K562 (cell line): ENCODE measurements at regions not wholly inside any gene's neighbourhood (a gene's known extent, or its start where the extent isn't known, plus 50 kb on each side); places are given as distances from the start of the nearest gene placed in this dataset.

Experiments
- ATAC-seq: fragments of 200-7000 bp; cut with Tn5 transposase; 3 replicates; pipeline ENCODE4 v1.9.1; 2020; ENCODE audit warnings: moderate library complexity
- BruUV-seq: library from RNA; stranded (reverse); fragments of 400-500 nt; replicated peaks from 2 replicates; lab custom pipeline; 2021; lab: Mats Ljungman, UMichigan
- CTCF ChIA-PET: fragments of 300-600 bp; formaldehyde crosslinking; extraction: SDS; loops from one replicate; lab custom pipeline; 2021; ENCODE audit warnings: low intra/inter-chr PET ratio; lab: Yijun Ruan, JAX
- POLR2A ChIA-PET: fragments of 300-600, 350-650 bp; sonication (Branson Sonifier 250); formaldehyde crosslinking; extraction: SDS; loops from one replicate; lab custom pipeline; 2021; ENCODE audit warnings: antibody characterized with exemption, inconsistent platforms; lab: Yijun Ruan, JAX
- DNase-seq, 4 experiments: peaks; one replicate each; pipeline versions ENCODE4 v3.0.0 to v3.0.0-alpha.2; 2011 to 2018; ENCODE audit warnings: low spot score in 3 of 4, mixed read lengths in 3 of 4; ENCODE audit errors: extremely low read depth in 1 of 4
- FAIRE-seq: peaks from 2 replicates; lab custom pipeline; 2011; peaks lifted over from hg19 to GRCh38; lab: Jason Lieb, UNC
- H2AFZ ChIP-seq: 2 replicates; pipeline ENCODE4 v1.6.0; 2011; ENCODE audit warnings: low read depth, low read length, control low read depth, inconsistent platforms
- H3K27ac ChIP-seq: fragments of 200-600 bp; 3 replicates; pipeline ENCODE4 v1.8.0; 2011; ENCODE audit warnings: low read depth, mild to moderate bottlenecking, control low read depth, inconsistent platforms, low read length, moderate library complexity, mixed read lengths; ENCODE audit errors: extremely low read depth
- H3K27me3 ChIP-seq, 2 experiments: fragments of 300-600 bp in 1 of 2; 2 replicates in 1 of 2; 3 replicates in 1 of 2; pipeline versions ENCODE4 v1.6.0 to v1.8.0; 2011; ENCODE audit warnings: inconsistent platforms in 2 of 2, low read length in 2 of 2, mild to moderate bottlenecking in 1 of 2, mixed read lengths in 1 of 2, moderate library complexity in 1 of 2; ENCODE audit not compliant: control insufficient read depth in 2 of 2, insufficient read depth in 2 of 2
- H3K36me3 ChIP-seq: fragments of 300-600 bp; 3 replicates; pipeline ENCODE4 v1.8.0; 2011; ENCODE audit warnings: mild to moderate bottlenecking, low read length, inconsistent platforms; ENCODE audit not compliant: control insufficient read depth, insufficient read depth
- H3K4me1 ChIP-seq, 2 experiments: fragments of 200-600 bp in 1 of 2; replicated peaks in 1 of 2; 2 replicates in 1 of 2; 3 replicates in 1 of 2; pipeline versions ENCODE4 v1.5.1 to v1.8.0; 2011; ENCODE audit warnings: inconsistent platforms in 2 of 2, low read length in 2 of 2, mild to moderate bottlenecking in 1 of 2, mixed read lengths in 1 of 2, moderate library complexity in 1 of 2; ENCODE audit not compliant: control insufficient read depth in 2 of 2, insufficient read depth in 2 of 2
- H3K4me2 ChIP-seq: 2 replicates; pipeline ENCODE4 v1.6.1; 2011; ENCODE audit warnings: low read length, control low read depth, inconsistent platforms, mixed read lengths; ENCODE audit not compliant: insufficient read depth
- H3K4me3 ChIP-seq: fragments of 200-600 bp; sonication (generic), shearing (Covaris generic); 2 replicates; pipeline ENCODE4 v1.5.1; 2016; ENCODE audit warnings: control low read depth, inconsistent platforms
- H3K79me2 ChIP-seq: fragments of 200-600 bp; 3 replicates; pipeline ENCODE4 v1.8.0; 2011; ENCODE audit warnings: low read length, inconsistent platforms; ENCODE audit not compliant: control insufficient read depth, insufficient read depth
- H3K9ac ChIP-seq, 2 experiments: 2 replicates each; pipeline versions ENCODE4 v1.6.0 to v1.6.1; 2011; ENCODE audit warnings: low read depth in 2 of 2, low read length in 2 of 2, control low read depth in 1 of 2, inconsistent platforms in 1 of 2, mild to moderate bottlenecking in 1 of 2, mixed read lengths in 1 of 2; ENCODE audit not compliant: insufficient read depth in 1 of 2
- H3K9me1 ChIP-seq: one replicate; pipeline ENCODE4 v1.6.0; 2011; ENCODE audit warnings: inconsistent platforms, mild to moderate bottlenecking, low read length, moderate library complexity; ENCODE audit not compliant: control insufficient read depth, insufficient read depth
- H3K9me3 ChIP-seq: replicated peaks from 2 replicates; pipeline ENCODE4 v1.5.1; 2011; ENCODE audit warnings: low read depth, low read length, inconsistent platforms; ENCODE audit not compliant: control insufficient read depth, insufficient read depth
- H4K20me1 ChIP-seq: replicated peaks from 2 replicates; pipeline ENCODE4 v1.6.1; 2011; ENCODE audit warnings: low read length, inconsistent platforms, mixed read lengths; ENCODE audit not compliant: control insufficient read depth, insufficient read depth
- CBFB ChIP-seq: sonication (generic); formaldehyde crosslinking; IDR thresholded peaks from 2 replicates; pipeline ENCODE4 v1.4.0; 2020; ENCODE audit warnings: mild to moderate bottlenecking, missing genetic modification reagents
- E2F5 ChIP-seq: sonication (generic); formaldehyde crosslinking; IDR thresholded peaks from 2 replicates; pipeline ENCODE4 v1.8.0; 2022; ENCODE audit warnings: mild to moderate bottlenecking, missing genetic modification reagents
- LEF1 ChIP-seq: fragments of 450-650 bp; IDR thresholded peaks from 2 replicates; pipeline ENCODE4 v1.6.1; 2016; ENCODE audit warnings: mild to moderate bottlenecking
- NFYB ChIP-seq: IDR thresholded peaks from 2 replicates; pipeline ENCODE4 v1.6.1; 2011; ENCODE audit warnings: mild to moderate bottlenecking, moderate library complexity; ENCODE audit not compliant: insufficient read length; ENCODE audit errors: extremely low read depth
- TSHZ1 ChIP-seq: fragments of 250-450 bp; sonication (Bioruptor Pico); IDR thresholded peaks from 2 replicates; pipeline ENCODE4 v1.4.0; 2020; ENCODE audit warnings: mild to moderate bottlenecking, moderate library complexity
- ZFP1 ChIP-seq: fragments of 450-650 bp; formaldehyde crosslinking; IDR thresholded peaks from 2 replicates; pipeline ENCODE4 v1.4.0; 2020; ENCODE audit warnings: mild to moderate bottlenecking, mixed read lengths
- ZFPM2 ChIP-seq: fragments of 250-450 bp; sonication (Bioruptor Pico); IDR thresholded peaks from 2 replicates; pipeline ENCODE4 v1.5.1; 2022; ENCODE audit warnings: mild to moderate bottlenecking
- ZNF592 ChIP-seq: fragments of 450-650 bp; IDR thresholded peaks from 2 replicates; pipeline ENCODE4 v1.6.1; 2017; ENCODE audit warnings: antibody characterized with exemption, mild to moderate bottlenecking
- ZSCAN32 ChIP-seq: fragments of 450-650 bp; formaldehyde crosslinking; IDR thresholded peaks from 2 replicates; pipeline ENCODE4 v1.4.0; 2020; ENCODE audit warnings: mild to moderate bottlenecking, moderate library complexity
- WGBS: fragments of 100-300 bp; shearing (Covaris generic); methylation state at CpG from one replicate; pipeline ENCODE4 v1.1.6; 2016; ENCODE audit warnings: low coverage, mixed read lengths; ENCODE audit not compliant: insufficient coverage; ENCODE audit errors: missing lambda C conversion rate; 5-methylcytosine and 5-hydroxymethylcytosine counted together
- in situ Hi-C: fragments of 300-500 bp; cut with MboI; formaldehyde crosslinking; loops from 4 replicates; pipeline ENCODE4 v1.15.0; 2018; ENCODE audit warnings: inconsistent platforms, mixed read lengths
- intact Hi-C: fragments of 100-400 bp; cut with micrococcal nuclease; formaldehyde crosslinking; loops from 2 replicates; pipeline ENCODE4 v1.14.2; 2022
- TF ChIP-seq, protein P1 (sequence below): fragments of 450-650 bp; formaldehyde crosslinking; IDR thresholded peaks from 2 replicates; pipeline ENCODE4 v1.4.0; 2022; ENCODE audit warnings: mild to moderate bottlenecking, moderate library complexity
- TF ChIP-seq, protein P2 (sequence below): fragments of 250-450 bp; sonication (Bioruptor Pico); IDR thresholded peaks from 2 replicates; pipeline ENCODE4 v1.9.0; 2021; ENCODE audit warnings: mild to moderate bottlenecking

GRCh38 chr17:54282886-54283285 is 460.2 kb downstream of the KIF2B start (continued):
- no peak for TF ChIP-seq ZNF592
- no peak for TF ChIP-seq LEF1
- TF ChIP-seq CBFB (CRISPR knock-in tag) = no peak
- no peak for TF ChIP-seq NFYB

DNA sequence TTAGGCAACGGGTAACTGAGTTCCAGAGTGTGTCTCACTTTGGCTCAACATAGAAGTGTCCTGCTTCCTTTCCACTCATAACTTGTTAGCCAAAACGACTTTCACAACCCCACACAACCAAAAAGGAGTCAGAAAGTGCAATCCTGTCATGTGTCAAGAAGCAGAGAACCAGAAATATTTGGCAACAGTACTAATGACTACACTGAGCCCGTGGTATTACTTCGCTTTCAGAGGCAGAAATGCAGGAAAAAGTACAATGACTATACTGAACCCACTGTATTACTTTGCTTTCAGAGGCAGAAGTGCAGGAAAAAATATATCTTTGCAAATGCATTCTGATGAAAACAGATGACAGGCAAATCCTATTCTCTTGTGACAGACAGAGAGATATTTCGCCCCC is 484.6 kb downstream of the KIF2B start:
- WGBS = 0% methylated on average over 5 of the region's 5 CpGs
- POLR2A ChIA-PET = no interaction called here
- no peak overlapping the region for H3K4me2 ChIP-seq
- BruUV-seq = no TSS peak
- no peaks in the 10 kb centered on the region for H3K27me3 ChIP-seq
- no peak overlapping the region for H3K4me3 ChIP-seq
- H3K9ac ChIP-seq = no peak overlapping the region
- no peaks in the 10 kb centered on the region for H3K4me1 ChIP-seq
- no peak overlapping the region for H3K27ac ChIP-seq
- no peaks in the 10 kb centered on the region for H3K9me1 ChIP-seq
- H3K9me3 ChIP-seq = peaks cover 2% of the 10 kb centered on the region; the same call in 1 of the 2 replicates
- FAIRE-seq (no peak), ATAC-seq (no peak), DNase-seq (no peak)
- no peak overlapping the region for H2AFZ ChIP-seq
- CTCF ChIA-PET = no interaction called here
- in situ Hi-C loops (no loop called here), intact Hi-C loops (no loop called here)
- H3K36me3 ChIP-seq = no peaks in the 10 kb centered on the region
- no peaks in the 10 kb centered on the region for H4K20me1 ChIP-seq
- H3K79me2 ChIP-seq = no peaks in the 10 kb centered on the region
- TF ChIP-seq TSHZ1 (CRISPR knock-in tag) (no peak), E2F5 (CRISPR knock-in tag) (no peak), ZFP1 (CRISPR knock-in tag) (no peak), ZFPM2 (CRISPR knock-in tag) (no peak), ZSCAN32 (CRISPR knock-in tag) (no peak)
- TF ChIP-seq, protein P1, sequence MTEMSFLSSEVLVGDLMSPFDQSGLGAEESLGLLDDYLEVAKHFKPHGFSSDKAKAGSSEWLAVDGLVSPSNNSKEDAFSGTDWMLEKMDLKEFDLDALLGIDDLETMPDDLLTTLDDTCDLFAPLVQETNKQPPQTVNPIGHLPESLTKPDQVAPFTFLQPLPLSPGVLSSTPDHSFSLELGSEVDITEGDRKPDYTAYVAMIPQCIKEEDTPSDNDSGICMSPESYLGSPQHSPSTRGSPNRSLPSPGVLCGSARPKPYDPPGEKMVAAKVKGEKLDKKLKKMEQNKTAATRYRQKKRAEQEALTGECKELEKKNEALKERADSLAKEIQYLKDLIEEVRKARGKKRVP (CRISPR knock-in tag) = no peak
- TF ChIP-seq, protein P2, sequence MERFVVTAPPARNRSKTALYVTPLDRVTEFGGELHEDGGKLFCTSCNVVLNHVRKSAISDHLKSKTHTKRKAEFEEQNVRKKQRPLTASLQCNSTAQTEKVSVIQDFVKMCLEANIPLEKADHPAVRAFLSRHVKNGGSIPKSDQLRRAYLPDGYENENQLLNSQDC = no peak
